Tibial nerve (tissue), 3 donors: ENCODE measurements at regions not wholly inside any gene's neighbourhood (a gene's known extent, or its start where the extent isn't known, plus 50 kb on each side); places are given as distances from the start of the nearest gene placed in this dataset.

Experiments used
- EP300 ChIP-seq, 2 donors: sonication (generic); formaldehyde crosslinking; IDR thresholded peaks; one replicate each; pipeline ENCODE4 v1.6.1; 2017; ENCODE audit warnings: antibody characterized with exemption in 2 of 2, mild to moderate bottlenecking in 1 of 2
- POLR2A ChIP-seq, 2 donors: fragments of 450-650 bp; IDR thresholded peaks; one replicate each; pipeline ENCODE4 v1.6.1; 2017; ENCODE audit warnings: antibody characterized with exemption in 2 of 2, mild to moderate bottlenecking in 2 of 2, moderate library complexity in 2 of 2

GRCh38 chr7:136194878-136195277, 217.7 kb upstream of the MTPN start:
- no peak for TF ChIP-seq EP300 (IDR thresholded peaks at IDR 0.05)
- TF ChIP-seq POLR2A (IDR thresholded peaks at IDR 0.05), result no peak
